ENCODE measurements at regions not wholly inside any gene's neighbourhood (a gene's known extent, or its start where the extent isn't known, plus 50 kb on each side); places are given as distances from the start of the nearest gene placed in this dataset.
A peak's percentile ranks its signal among the peaks of the same experiment; 100 is the strongest.

GRCh38 chr15:69794645-69795469 is 302.9 kb downstream of the TLE3 start:
- DNase-seq (ENCODE audit: extremely low spot score, unreplicated experiment) = peak; percentile 50
- TF ChIP-seq CTCF (conservative IDR thresholded peaks at IDR 0.05) = no peak
- peaks cover 8% of the 10 kb centered on the region for H3K4me1 Mint-ChIP-seq (ENCODE audit: unreplicated experiment)
- peak overlapping the region; percentile 49 for H3K4me3 Mint-ChIP-seq
- peak overlapping the region; percentile 97 for H3K27ac Mint-ChIP-seq
- no peaks in the 10 kb centered on the region for H3K9me3 Mint-ChIP-seq
- H3K36me3 Mint-ChIP-seq = no peaks in the 10 kb centered on the region
- peaks cover 3% of the 10 kb centered on the region for H3K27me3 Mint-ChIP-seq

- TF ChIP-seq CTCF (conservative IDR thresholded peaks at IDR 0.05) = no peak
- no peaks in the 10 kb centered on the region for H3K36me3 Mint-ChIP-seq
- H3K4me3 Mint-ChIP-seq = no peak overlapping the region
- H3K4me1 Mint-ChIP-seq (ENCODE audit: unreplicated experiment) = peaks cover 8% of the 10 kb centered on the region
- no peaks in the 10 kb centered on the region for H3K9me3 Mint-ChIP-seq
- no peaks in the 10 kb centered on the region for H3K27me3 Mint-ChIP-seq
- no peak for DNase-seq (ENCODE audit: extremely low spot score, unreplicated experiment)
- no peak overlapping the region for H3K27ac Mint-ChIP-seq
These were observed 302.1 kb downstream of the TLE3 start for GRCh38 chr15:69795601-69796000.

- Mint-ChIP-seq H3K4me1 (ENCODE audit: unreplicated experiment) (peaks cover 8% of the 10 kb centered on the region), H3K36me3 (no peaks in the 10 kb centered on the region), H3K27me3 (peaks cover 6% of the 10 kb centered on the region), H3K9me3 (no peaks in the 10 kb centered on the region), H3K27ac (no peak overlapping the region), H3K4me3 (no peak overlapping the region)
- no peak for TF ChIP-seq CTCF (conservative IDR thresholded peaks at IDR 0.05)
- DNase-seq (ENCODE audit: extremely low spot score, unreplicated experiment) = peak; percentile 36
These were observed 300.6 kb downstream of the TLE3 start for GRCh38 chr15:69797051-69797595.

- TF ChIP-seq CTCF (conservative IDR thresholded peaks at IDR 0.05) = no peak
- DNase-seq (ENCODE audit: extremely low spot score, unreplicated experiment) = no peak
- no peaks in the 10 kb centered on the region for H3K36me3 Mint-ChIP-seq
- no peaks in the 10 kb centered on the region for H3K9me3 Mint-ChIP-seq
- no peak overlapping the region for H3K4me3 Mint-ChIP-seq
- peak overlapping the region; percentile 11 for H3K27ac Mint-ChIP-seq
- H3K4me1 Mint-ChIP-seq (ENCODE audit: unreplicated experiment) = peaks cover 8% of the 10 kb centered on the region
- peaks cover 6% of the 10 kb centered on the region for H3K27me3 Mint-ChIP-seq
These were observed 300.1 kb downstream of the TLE3 start for GRCh38 chr15:69797615-69798014.

- no peak for TF ChIP-seq CTCF (conservative IDR thresholded peaks at IDR 0.05)
- H3K4me1 Mint-ChIP-seq (ENCODE audit: unreplicated experiment) = peaks cover 8% of the 10 kb centered on the region
- H3K4me3 Mint-ChIP-seq = no peak overlapping the region
- no peaks in the 10 kb centered on the region for H3K36me3 Mint-ChIP-seq
- DNase-seq (ENCODE audit: extremely low spot score, unreplicated experiment) = no peak
- H3K9me3 Mint-ChIP-seq = no peaks in the 10 kb centered on the region
- H3K27ac Mint-ChIP-seq = no peak overlapping the region
- peaks cover 6% of the 10 kb centered on the region for H3K27me3 Mint-ChIP-seq
These were observed 299.1 kb downstream of the TLE3 start for GRCh38 chr15:69798481-69799250.

Data from type B pancreatic cell (in vitro differentiated cells).